HEK293 (cell line): ENCODE measurements at regions not wholly inside any gene's neighbourhood (a gene's known extent, or its start where the extent isn't known, plus 50 kb on each side); places are given as distances from the start of the nearest gene placed in this dataset.

Experiments used
- CTCF ChIA-PET: fragments of 350-600 bp; formaldehyde crosslinking; extraction: SDS; loops from one replicate; lab custom pipeline; 2021; ENCODE audit warnings: antibody characterized with exemption; lab: Yijun Ruan, JAX
- POLR2A ChIA-PET: fragments of 300-600 bp; formaldehyde crosslinking; extraction: SDS; loops from one replicate; lab custom pipeline; 2020; ENCODE audit warnings: antibody characterized with exemption, inconsistent platforms; lab: Yijun Ruan, JAX
- H3K27ac ChIP-seq: fragments of 200-500 bp; sonication (Bioruptor generic); 2 replicates; pipeline ENCODE4 v1.5.1; 2014; ENCODE audit warnings: low read depth, low read length, control low read depth, inconsistent platforms; ENCODE audit errors: extremely low read depth
- H3K36me3 ChIP-seq, 2 experiments: fragments of 200-500 bp in 1 of 2; sonication (Bioruptor generic) in 1 of 2; 1 replicate in 1 of 2; 2 replicates in 1 of 2; pipeline ENCODE4 v1.5.1; 2014 to 2017; ENCODE audit warnings: inconsistent platforms in 2 of 2, low read length in 2 of 2; ENCODE audit not compliant: control insufficient read depth in 2 of 2, insufficient read depth in 1 of 2
- H3K4me1 ChIP-seq: fragments of 200-500 bp; sonication (Bioruptor generic); 2 replicates; pipeline ENCODE4 v1.5.1; 2014; ENCODE audit warnings: mild to moderate bottlenecking, low read length, inconsistent platforms; ENCODE audit not compliant: control insufficient read depth, insufficient read depth
- H3K4me3 ChIP-seq: 2 replicates; pipeline ENCODE4 v1.5.1; 2011; ENCODE audit warnings: low read depth, mild to moderate bottlenecking, control low read depth, low read length, moderate library complexity
- H3K9me3 ChIP-seq: fragments of 200-500 bp; sonication (Bioruptor generic); 2 replicates; pipeline ENCODE4 v1.5.1; 2014; ENCODE audit warnings: low read depth, low read length, inconsistent platforms; ENCODE audit not compliant: control insufficient read depth, insufficient read depth
- GLI2 ChIP-seq: fragments of 450-650 bp; formaldehyde crosslinking; IDR thresholded peaks from 2 replicates; pipeline ENCODE4; 2017; ENCODE audit warnings: missing biosample characterization, missing genetic modification characterization, low read depth, borderline replicate concordance
- PBX3 ChIP-seq: sonication (generic); formaldehyde crosslinking; IDR thresholded peaks from 2 replicates; pipeline ENCODE4 v1.8.1; 2022; ENCODE audit warnings: mild to moderate bottlenecking, moderate library complexity, missing genetic modification reagents
- PRDM6 ChIP-seq: fragments of 450-650 bp; formaldehyde crosslinking; IDR thresholded peaks from 2 replicates; pipeline ENCODE4 v1.5.1; 2017; ENCODE audit warnings: missing biosample characterization, missing genetic modification characterization
- ZNF26 ChIP-seq: fragments of 450-650 bp; formaldehyde crosslinking; IDR thresholded peaks from 2 replicates; pipeline ENCODE4 v1.5.1; 2016; ENCODE audit warnings: missing biosample characterization, missing genetic modification characterization
- ZNF292 ChIP-seq: fragments of 450-650 bp; formaldehyde crosslinking; IDR thresholded peaks from 2 replicates; pipeline ENCODE4 v1.5.1; 2016; ENCODE audit warnings: low read depth, missing biosample characterization, missing genetic modification characterization, borderline replicate concordance
- ZNF394 ChIP-seq: fragments of 450-650 bp; formaldehyde crosslinking; IDR thresholded peaks from 2 replicates; pipeline ENCODE4 v1.5.1; 2016; ENCODE audit warnings: missing biosample characterization, missing genetic modification characterization, mild to moderate bottlenecking, moderate library complexity, borderline replicate concordance
- ZNF404 ChIP-seq: fragments of 450-650 bp; formaldehyde crosslinking; IDR thresholded peaks from 2 replicates; pipeline ENCODE4 v1.5.1; 2017; ENCODE audit warnings: missing biosample characterization, missing genetic modification characterization
- ZNF433 ChIP-seq: fragments of 450-650 bp; formaldehyde crosslinking; IDR thresholded peaks from 2 replicates; pipeline ENCODE4 v1.5.1; 2016; ENCODE audit warnings: missing biosample characterization, missing genetic modification characterization, low read depth
- ZNF514 ChIP-seq: fragments of 450-650 bp; formaldehyde crosslinking; IDR thresholded peaks from 2 replicates; pipeline ENCODE4 v1.5.1; 2016; ENCODE audit warnings: missing biosample characterization, missing genetic modification characterization
- ZNF629 ChIP-seq: fragments of 450-650 bp; formaldehyde crosslinking; IDR thresholded peaks from 2 replicates; pipeline ENCODE4 v1.5.1; 2017; ENCODE audit warnings: missing biosample characterization, missing genetic modification characterization
- ZSCAN30 ChIP-seq: fragments of 450-650 bp; IDR thresholded peaks from 2 replicates; pipeline ENCODE4 v1.5.1; 2018; ENCODE audit warnings: missing biosample characterization, mild to moderate bottlenecking, missing genetic modification characterization, moderate library complexity

- TF ChIP-seq PBX3 (CRISPR knock-in tag) (no peak), ZNF26 (no peak), GLI2 (tag by site-specific recombination) (no peak), ZSCAN30 (tag by site-specific recombination) (no peak)
- TF ChIP-seq, all 188 proteins: peak for 0
- Histone ChIP-seq H3K4me1 (no peaks in the 10 kb centered on the region), H3K4me3 (no peak overlapping the region), H3K36me3 (no peaks in the 10 kb centered on the region), H3K27ac (no peak overlapping the region), H3K9me3 (no peaks in the 10 kb centered on the region)
- POLR2A ChIA-PET = no interaction called here
- CTCF ChIA-PET = no interaction called here
Observed at GRCh38 chr5:167177736-167178135, 1113.7 kb upstream of the WWC1 start.

- Histone ChIP-seq H3K4me1 (no peaks in the 10 kb centered on the region), H3K27ac (no peak overlapping the region), H3K4me3 (no peak overlapping the region), H3K9me3 (no peaks in the 10 kb centered on the region), H3K36me3 (no peaks in the 10 kb centered on the region)
- ChIA-PET CTCF (no interaction called here), POLR2A (no interaction called here)
- TF ChIP-seq PBX3 (CRISPR knock-in tag) (no peak), ZNF433 (tag by site-specific recombination) (no peak)
Observed at GRCh38 chr5:167180906-167181305, 1110.5 kb upstream of the WWC1 start.

GRCh38 chr5:167205881-167206280, 1085.6 kb upstream of the WWC1 start:
- H3K9me3 ChIP-seq = no peaks in the 10 kb centered on the region
- no peak overlapping the region for H3K27ac ChIP-seq
- no peaks in the 10 kb centered on the region for H3K36me3 ChIP-seq
- ChIA-PET POLR2A (no interaction called here), CTCF (no interaction called here)
- H3K4me1 ChIP-seq = no peaks in the 10 kb centered on the region
- no peak overlapping the region for H3K4me3 ChIP-seq
- TF ChIP-seq ZNF292 = no peak

- CTCF ChIA-PET = no interaction called here
- no peaks in the 10 kb centered on the region for H3K4me1 ChIP-seq
- no peaks in the 10 kb centered on the region for H3K9me3 ChIP-seq
- H3K36me3 ChIP-seq = no peaks in the 10 kb centered on the region
- POLR2A ChIA-PET = no interaction called here
- no peak for TF ChIP-seq PRDM6 (tag by site-specific recombination)
- TF ChIP-seq ZNF394 (tag by site-specific recombination) = no peak
- no peak for TF ChIP-seq ZNF629 (tag by site-specific recombination)
- no peak for TF ChIP-seq ZNF514 (tag by site-specific recombination)
- TF ChIP-seq ZNF404 = no peak
- no peak overlapping the region for H3K27ac ChIP-seq
- H3K4me3 ChIP-seq = no peak overlapping the region
Observed at GRCh38 chr5:167207081-167207480, 1084.4 kb upstream of the WWC1 start.
